ENCODE measurements at regions not wholly inside any gene's neighbourhood (a gene's known extent, or its start where the extent isn't known, plus 50 kb on each side); places are given as distances from the start of the nearest gene placed in this dataset.

DNA sequence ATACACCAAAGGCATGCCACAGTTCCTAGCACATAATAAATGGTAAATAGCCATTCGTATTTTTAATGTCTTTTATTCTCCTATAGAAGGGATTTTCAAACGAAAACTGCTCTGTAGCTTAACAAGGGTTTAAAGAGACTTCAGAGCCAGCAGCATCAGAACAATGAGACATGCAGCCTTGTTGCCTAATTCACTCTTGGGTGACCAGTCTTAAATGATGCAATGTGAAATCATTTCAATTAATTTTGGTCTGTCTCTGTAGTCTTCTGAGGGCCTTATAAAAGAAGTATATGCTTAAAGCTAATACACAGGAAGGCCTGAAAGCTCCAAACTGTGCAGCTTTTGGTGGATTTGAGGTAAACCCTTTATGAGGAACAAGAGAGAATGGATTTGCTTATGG lies 888.8 kb upstream of the WWC1 start:
- TF ChIP-seq, protein P1, sequence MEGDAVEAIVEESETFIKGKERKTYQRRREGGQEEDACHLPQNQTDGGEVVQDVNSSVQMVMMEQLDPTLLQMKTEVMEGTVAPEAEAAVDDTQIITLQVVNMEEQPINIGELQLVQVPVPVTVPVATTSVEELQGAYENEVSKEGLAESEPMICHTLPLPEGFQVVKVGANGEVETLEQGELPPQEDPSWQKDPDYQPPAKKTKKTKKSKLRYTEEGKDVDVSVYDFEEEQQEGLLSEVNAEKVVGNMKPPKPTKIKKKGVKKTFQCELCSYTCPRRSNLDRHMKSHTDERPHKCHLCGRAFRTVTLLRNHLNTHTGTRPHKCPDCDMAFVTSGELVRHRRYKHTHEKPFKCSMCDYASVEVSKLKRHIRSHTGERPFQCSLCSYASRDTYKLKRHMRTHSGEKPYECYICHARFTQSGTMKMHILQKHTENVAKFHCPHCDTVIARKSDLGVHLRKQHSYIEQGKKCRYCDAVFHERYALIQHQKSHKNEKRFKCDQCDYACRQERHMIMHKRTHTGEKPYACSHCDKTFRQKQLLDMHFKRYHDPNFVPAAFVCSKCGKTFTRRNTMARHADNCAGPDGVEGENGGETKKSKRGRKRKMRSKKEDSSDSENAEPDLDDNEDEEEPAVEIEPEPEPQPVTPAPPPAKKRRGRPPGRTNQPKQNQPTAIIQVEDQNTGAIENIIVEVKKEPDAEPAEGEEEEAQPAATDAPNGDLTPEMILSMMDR (IDR thresholded peaks at IDR 0.05; ENCODE audit: poor library complexity), result no peak
- TF ChIP-seq EZH2 (IDR thresholded peaks at IDR 0.05; ENCODE audit: borderline replicate concordance) (no peak), EZH2phosphoT487 (IDR thresholded peaks at IDR 0.05; ENCODE audit: low read depth, severe bottlenecking, unreplicated experiment) (no peak)

Data from hepatocyte (in vitro differentiated cells).